HG02588 (cell line): ENCODE measurements at regions not wholly inside any gene's neighbourhood (a gene's known extent, or its start where the extent isn't known, plus 50 kb on each side); places are given as distances from the start of the nearest gene placed in this dataset.

ENCODE experiments used
- ATAC-seq: cut with Tn5 transposase; IDR thresholded peaks from one replicate; pipeline ENCODE4 v1.9.1; 2021; ENCODE audit warnings: mild to moderate bottlenecking, moderate library complexity; ENCODE audit not compliant: unreplicated experiment

DNA sequence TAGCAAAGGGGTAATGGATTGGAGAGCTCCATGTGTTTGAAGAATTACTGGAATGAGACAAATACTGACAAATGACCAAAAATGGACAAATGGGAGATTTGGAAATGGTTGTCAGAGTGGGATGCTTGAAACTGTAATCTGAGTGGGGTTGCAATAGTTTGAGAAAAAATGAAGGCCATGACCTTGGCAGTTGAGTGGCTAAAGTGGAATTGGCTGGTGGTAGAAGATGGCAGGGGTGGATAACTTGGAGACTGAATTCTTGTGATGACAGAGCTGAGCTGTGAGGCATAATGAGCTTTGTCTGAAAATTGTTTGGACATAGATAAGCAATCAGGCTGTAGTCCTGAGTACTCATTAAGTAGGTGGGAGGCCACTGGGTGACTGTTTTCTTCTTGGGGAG lies 222.5 kb upstream of the PRICKLE1 start:
- ATAC-seq, result no peak

DNA sequence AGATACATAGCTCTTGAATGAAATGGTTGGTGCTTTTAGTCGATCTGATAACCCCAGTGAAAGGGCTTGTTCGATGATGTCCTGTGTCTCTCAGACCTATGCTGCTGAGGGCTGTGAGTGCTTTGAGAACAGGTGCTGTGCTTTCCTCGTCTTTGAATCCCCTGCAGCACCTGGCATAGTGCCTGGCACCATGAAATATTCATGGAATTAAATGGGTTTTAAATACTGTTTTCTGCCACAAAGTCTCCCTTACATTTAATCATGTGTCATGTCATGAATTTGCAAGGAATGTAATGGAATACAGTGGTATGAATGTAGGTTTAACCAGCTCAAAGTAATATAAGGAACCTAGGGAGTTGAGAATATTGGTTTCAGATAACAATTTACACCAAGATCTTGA lies 220.5 kb upstream of the PRICKLE1 start:
- no peak for ATAC-seq

DNA sequence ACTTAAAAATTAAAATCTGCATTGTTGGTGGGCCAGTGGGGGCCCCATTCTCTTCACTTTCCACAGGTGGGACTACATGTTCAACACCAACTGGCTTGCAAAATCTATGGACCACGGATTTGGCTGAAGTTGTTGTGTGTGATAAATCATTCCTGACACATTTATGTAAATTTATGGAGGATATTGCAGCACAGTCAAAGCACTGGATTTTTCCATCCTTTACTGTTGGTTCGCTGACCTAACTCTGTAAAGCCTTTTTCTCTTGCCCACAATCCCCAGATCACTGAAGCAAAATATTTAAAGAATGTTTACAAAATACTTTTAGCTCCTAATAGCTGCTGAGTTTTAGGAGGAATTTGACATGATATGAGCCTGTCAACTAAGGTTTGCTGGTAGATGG lies 219.7 kb upstream of the PRICKLE1 start:
- no peak for ATAC-seq

DNA sequence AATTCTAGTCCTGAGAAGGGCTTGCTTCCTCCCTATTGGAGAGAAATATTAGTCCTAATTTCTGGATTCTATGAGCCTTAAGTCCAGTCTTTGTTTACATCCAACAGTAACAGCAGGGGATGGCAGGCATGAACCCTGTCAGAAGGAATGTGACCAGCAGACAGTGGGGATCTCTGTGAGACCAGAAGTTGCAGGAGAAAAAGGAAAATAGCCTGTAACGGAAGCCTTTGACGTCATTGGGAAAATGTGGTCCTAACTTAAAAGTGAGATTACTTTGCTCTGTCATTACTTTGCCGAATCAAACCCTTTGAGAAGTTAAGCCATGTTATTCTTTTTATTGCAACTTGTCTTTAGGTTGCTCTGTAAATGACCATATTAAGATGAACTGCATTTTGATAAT lies 218.2 kb upstream of the PRICKLE1 start:
- ATAC-seq, result no peak

DNA sequence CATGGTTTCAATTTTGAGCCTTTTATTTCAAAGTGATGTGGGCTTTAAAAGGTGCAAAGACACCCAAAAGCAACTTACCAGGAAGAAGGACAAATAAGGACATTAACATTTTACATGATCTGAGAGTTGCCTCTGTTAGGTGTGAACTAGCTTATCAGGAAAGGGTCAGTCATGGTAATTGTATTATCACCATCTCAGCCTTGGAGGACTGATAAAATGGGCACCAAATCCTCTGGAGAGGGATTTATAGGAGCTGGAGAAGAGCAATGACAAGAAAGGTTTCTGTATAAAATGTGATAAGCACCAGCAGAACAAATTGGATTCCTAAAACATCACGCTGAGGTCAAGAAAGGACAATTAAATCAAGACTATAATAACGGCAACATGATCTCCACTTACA lies 217.7 kb upstream of the PRICKLE1 start:
- ATAC-seq, result no peak

DNA sequence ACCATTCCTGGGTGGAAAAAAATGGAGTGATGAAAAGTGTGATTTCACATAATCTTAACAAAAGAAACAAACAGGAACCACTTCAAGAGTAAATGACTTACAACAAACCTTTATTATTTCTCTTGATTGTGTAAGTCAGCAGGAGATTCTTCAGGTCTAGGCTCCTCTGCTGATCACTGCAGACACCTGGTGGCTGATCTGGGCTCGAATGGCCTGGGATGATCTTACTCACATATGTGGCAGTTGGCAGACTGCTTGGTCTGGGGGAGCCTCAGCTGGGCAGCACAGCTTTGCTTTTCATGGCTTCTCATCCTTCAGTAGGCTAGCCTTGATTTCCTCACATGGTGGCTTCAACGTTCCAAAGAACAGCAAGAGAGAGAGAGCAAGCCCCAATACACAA lies 215.4 kb upstream of the PRICKLE1 start:
- ATAC-seq, result no peak

DNA sequence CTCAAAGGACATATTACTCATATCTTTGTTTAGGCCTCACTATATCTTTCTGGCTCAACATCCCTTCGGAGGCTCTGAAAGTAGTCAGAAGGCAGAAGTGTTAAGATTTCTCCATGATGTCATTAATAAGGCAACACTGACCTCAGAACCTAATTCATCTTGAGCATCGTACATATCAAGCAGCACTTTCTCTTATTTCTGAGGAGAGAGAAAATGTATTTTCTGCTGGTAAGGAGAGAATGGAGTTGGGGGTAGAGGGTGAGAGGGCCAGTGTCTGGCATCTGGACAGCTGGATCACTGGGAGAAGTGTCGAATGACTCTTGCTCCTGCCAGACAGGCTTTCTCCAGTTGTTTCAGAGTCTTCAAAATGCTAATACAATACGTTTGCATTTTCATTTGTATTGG lies 213.2 kb upstream of the PRICKLE1 start:
- no peak for ATAC-seq

DNA sequence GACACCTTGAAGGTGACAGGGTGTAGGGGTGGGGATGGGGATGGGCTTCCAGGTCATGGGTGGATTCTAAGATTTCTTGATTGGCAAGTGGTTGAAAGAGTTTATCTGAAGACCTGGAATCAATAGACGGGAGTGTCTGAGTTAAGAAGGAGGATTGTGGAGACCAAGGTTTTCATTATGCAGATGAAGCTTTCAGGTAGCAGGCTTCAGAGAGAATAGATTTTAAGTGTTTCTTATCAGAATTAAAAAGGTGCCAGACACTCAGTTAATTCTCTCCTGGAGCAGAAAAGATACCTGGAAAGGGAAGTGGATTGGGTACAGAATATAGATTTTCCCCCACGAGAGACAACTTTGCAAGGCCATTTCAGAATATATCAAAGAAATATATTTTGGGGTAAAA lies 211.7 kb upstream of the PRICKLE1 start:
- no peak for ATAC-seq

DNA sequence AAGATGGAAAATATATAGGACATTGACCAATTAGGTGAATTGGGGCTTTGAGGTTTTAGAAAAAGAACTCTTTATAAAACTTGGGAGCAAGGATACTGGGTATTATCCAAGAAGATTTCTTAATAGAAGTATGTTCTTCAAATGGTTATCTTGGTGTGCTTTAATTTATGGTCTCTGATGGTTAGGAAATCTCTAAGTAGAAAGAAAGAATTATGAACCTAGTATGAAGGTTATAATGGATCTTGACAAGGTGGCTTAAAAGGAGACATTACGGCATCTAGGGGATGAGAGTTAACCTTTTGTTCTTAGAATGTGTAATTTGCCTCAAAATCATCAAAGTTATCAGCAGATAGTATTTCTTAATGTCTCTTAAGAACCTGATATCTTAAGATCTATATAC lies 210.4 kb upstream of the PRICKLE1 start:
- no peak for ATAC-seq

DNA sequence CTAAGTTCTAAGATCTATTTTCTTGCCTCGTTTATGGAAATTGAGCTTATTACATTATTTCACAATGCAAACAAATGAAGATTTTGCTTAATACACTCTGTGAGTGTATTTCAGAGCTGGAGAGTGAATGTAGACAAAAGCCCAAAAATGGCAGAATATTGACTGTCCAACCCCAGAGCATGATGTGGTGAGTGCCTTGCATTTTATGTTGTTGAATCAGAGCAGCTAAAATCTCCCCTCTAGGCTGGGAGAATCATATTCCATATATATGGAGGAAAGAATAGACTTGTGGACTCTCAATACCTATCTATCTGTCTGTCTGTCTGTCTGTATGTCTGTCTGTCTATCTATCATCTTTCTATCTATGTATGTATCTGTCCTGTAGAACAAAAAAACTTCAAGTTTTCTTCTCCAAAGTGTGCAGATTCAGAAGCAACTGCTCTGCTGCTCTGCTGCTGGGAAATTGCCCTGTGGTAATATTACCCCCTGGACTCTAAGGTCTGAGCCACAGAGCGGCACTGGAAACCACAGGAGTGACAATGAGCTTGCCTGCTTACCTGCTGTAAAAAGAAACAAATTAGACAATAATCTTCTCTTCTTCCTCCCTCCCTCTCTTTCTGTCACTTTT lies 209.4 kb upstream of the PRICKLE1 start:
- ATAC-seq, result no peak

DNA sequence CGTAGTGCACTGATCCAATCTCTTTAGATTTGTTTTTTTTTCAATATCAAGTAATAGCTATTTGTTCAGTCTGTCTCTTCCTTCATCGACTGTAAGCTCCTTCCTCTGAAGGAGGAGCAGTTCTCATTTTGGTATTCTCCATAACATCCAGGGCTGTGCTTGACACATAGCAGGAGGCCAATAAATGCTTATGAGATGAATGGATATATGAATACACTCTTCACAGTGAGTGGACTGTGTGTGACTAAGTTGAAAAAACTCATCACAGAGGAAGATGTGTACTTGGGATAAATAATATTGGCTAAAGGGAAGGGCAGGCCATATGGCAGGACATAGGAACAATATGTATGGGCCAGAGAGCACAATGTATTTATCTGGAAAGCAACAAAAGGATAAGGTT lies 205.3 kb upstream of the PRICKLE1 start:
- ATAC-seq, result no peak

DNA sequence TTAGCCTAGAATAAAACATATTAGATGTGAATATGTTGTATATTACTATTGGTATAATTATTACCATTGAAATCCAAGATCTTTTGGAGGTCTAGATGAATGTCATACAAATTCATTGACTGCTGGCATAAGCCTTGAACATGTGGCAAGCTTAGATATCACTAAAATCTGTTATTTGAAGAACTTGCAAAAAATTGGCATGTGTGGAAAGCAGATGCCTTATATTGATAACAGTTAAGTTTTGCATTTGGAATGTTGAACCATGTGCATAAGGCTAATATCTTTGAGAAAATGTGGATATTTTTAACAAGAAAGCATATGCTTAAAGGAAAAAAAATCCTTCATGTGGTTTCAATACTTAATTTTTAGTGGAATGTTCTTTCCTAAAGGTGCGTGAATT lies 203.6 kb upstream of the PRICKLE1 start:
- no peak for ATAC-seq

DNA sequence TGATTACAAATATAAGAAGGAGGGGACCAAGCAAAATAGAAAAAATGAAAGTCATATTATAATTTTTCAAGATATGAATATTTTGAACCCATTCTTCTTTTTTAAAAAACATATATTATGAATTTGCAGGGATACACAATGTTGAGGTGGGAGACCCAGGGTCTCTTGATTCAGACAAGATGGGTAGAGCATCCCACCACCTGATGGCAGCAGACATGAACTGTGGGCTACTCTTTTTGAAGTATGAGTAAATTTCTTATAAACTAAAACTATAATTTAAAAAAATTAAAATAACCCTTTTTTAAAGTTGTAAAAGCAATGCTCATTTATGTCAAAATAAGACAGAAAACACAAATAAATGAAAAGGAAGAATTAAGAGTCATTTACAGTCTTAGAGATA lies 202.7 kb upstream of the PRICKLE1 start:
- no peak for ATAC-seq

DNA sequence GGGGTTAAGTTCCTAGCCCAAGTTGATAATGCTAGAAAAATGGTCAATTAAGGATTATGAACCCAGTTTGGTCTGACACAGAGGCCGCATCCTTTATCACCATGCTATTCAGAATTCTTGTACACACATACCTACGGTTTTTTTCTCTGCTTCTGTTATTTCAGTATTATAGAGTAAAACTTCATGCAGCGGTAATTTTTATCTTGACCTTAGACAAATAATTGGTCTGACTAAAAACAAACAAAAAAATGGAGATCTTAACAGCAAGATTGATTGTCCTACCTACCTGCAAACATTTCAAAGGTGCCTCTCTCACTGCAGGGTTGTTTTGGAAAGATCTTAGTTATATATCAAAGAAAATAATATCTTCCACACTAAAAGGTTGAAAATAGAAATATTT lies 201.9 kb upstream of the PRICKLE1 start:
- ATAC-seq, result no peak

DNA sequence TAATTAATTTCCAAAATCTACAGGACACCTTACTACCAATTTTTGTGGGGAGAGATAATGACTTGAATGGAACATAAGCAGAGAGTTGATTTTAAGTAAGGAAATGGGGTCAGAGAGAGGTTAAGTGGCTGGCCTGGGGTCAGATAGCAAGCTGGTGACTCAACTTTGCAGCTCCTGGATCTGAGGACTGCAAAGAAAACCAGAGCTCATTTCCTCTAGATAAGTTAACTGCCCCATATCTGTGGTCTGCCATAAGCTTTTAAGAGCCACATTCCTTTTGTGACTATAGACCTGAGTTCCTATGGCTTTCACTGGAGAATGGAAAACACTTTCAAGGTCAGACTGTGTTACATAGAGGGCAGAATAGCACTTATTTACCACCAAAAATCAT lies 201.2 kb upstream of the PRICKLE1 start:
- ATAC-seq, result no peak

DNA sequence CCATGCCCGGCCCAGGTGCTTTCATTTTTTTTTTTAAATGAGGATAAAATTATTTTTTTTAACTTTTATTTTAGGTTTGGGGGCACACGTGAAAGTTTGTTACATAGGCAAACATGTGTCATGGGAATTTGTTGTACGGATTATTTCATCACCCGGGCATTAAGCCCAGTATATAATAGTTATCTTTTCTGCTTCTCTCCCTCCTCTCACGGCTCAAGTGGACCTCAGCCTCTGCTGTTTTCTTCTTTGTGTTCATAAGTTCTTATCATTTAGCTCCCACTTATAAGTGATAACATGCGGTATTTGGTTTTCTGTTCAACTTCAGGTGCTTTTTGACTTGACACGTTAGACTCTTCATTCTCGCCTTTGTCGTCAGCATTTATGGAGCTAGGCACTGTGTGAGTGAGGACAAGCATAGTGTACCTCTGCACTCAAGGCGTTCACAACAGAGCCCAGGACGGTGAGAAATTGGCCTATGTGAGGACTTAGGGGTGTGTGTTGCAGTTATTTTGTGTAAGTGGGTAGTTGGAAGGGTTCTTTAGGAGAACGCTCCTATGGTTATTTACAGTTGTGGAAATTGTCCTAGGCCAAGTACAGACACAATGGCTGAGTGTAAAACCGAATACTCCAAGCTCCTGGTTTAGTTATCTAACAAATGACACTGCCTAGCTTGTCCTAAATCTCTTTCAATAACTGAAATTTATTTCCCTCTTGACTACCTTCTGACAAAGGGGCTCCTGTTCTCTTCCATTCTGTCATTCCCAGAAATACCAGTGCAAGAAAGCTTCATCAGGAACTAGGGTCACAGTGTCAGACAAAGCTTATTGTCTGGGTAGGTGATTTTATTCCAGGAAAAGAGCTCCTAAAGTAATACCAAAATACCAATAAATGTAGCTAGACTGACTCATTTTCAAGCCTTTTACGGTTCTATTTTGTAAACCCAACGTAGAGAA lies 200.5 kb upstream of the PRICKLE1 start:
- no peak for ATAC-seq

DNA sequence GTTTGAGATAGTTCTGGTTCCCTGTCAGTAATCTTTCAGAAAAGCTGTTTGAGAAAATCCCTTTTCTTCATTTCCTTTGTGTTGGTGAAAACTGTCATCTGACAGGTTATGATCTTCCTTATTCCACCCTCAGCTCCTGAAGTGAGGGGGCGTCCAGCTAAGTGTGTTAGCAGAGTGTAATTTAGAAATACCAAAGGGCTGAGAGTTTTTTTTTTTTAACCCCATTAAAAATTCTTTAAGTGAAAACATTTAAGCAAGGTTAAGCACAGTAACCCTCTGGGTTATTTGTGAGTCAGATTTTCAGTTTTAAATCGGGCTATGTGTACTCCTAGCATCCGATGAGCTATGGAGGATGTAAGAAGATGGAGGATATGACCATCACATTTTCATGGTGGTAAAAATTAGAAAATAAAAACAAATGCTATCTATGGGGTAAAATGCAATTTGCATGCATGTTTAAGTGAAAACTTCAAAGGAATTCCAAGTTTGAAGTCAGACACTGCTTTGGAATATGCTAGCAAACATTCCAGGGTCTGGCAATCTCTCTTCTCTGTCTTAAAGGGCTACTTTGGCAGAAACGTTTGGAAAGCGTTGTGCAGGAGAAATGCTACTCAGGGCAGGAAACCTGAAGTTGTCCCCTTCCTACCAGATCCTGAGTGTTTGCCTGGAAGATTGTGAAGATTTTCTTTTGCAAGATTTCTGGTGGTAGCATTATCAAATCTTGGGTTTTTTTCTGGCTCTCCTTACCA lies 197.0 kb upstream of the PRICKLE1 start:
- no peak for ATAC-seq

DNA sequence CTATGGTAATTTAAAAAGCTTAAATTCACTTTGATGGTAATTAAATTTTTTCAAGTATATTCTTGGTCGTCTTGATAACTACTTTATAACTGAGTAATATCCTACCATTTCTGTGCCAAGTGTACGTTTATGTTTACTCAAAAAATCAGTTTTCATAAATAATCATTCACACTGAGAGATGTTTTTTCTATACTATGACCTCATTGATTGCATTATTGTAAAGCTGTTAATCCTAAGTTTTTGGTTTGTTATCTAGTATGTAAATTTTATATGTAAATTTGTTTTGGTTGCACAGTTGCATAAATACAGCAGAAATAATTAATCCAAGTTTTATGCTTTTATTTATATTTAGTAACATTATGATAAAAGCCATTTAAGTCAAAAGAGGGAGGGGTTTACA lies 196.4 kb upstream of the PRICKLE1 start:
- ATAC-seq, result no peak

DNA sequence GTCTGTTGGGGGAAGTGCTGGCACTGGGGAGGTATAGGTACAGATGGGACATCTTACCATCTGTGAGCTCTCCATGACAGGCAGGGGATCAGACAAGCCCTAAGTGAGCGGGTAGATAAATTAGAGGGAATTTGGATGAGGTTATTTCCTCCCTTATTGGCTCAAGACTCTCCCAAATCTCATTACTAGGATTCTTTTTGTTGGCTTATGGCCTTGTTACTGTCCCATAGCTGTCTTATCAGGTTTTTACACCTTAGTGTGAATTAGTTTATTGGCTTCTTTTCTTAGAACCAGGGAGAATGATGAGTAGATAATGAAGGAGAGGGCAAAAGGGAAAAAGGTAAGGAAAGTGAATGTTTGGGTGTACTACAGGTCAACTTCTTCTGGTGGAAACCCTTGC lies 191.1 kb upstream of the PRICKLE1 start:
- no peak for ATAC-seq

DNA sequence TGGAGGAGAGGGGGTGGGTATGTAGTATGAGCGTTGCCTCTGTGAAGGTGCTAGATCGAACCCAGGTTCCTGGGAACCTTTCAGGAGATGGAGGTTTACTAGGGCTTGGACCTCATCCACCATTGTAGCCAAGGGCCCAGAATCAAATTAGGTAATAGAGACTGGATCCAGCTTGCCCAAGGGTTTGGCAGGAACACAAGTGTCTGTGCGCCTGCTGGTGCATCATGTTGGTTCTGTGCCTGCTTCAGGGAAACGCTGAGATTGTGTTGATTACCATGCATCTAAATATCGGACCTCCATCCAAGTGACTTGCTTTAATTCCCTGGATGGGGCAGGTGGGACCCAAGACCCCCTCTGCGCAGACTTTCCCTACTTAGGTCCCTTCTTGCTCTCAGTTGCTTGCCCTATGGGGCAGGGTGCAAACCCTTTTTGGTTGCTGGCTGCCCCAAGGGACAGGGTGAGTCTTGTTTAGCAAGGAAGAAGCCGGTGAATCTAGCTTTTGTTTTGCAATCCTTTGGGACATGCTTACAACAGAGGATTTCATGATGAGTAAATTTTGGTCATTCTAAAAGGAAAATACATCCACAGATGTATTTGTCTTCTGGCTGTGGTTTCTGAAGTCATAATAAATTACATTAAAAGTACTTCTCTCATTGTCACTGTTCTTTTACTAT lies 189.8 kb upstream of the PRICKLE1 start:
- ATAC-seq, result no peak

DNA sequence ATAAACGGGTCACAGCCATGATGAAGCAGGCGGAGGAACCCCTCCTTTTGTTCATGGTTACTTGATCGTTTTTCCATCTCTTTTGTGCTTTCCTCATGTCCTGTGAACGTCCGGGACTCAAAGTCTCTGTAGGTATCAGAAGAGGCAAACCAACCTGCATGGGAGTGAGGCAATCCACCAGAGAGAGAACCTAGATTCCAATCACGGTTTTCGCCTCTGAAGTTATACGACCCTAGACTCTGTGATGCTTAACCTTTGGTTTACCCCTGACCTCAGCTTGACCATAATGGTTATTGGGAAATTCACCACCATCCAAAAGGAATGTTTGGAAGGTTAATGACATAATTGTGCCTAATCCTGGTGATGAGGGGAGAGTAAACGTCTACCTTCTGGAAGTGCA lies 186.8 kb upstream of the PRICKLE1 start:
- ATAC-seq, result no peak
